Mesothelial cell of epicardium (in vitro differentiated cells): ENCODE measurements at regions not wholly inside any gene's neighbourhood (a gene's known extent, or its start where the extent isn't known, plus 50 kb on each side); places are given as distances from the start of the nearest gene placed in this dataset.
A peak's percentile ranks its signal among the peaks of the same experiment; 100 is the strongest.

Source experiments
- DNase-seq, 2 experiments: peaks; one replicate each; pipeline ENCODE4 v3.0.0; 2021; ENCODE audit warnings: low spot score in 2 of 2; ENCODE audit not compliant: unreplicated experiment in 2 of 2
- H3K27ac Mint-ChIP-seq: 2 replicates; pipeline ENCODE4 v1.8.0; 2021; ENCODE audit warnings: mixed read lengths
- H3K27me3 Mint-ChIP-seq: 2 replicates; pipeline ENCODE4 v1.8.0; 2021; ENCODE audit warnings: low read depth, mixed read lengths
- H3K36me3 Mint-ChIP-seq: 2 replicates; pipeline ENCODE4 v1.8.0; 2021; ENCODE audit warnings: mixed read lengths
- H3K4me1 Mint-ChIP-seq: 2 replicates; pipeline ENCODE4 v1.8.0; 2021; ENCODE audit warnings: mixed read lengths
- H3K4me3 Mint-ChIP-seq: 2 replicates; pipeline ENCODE4 v1.8.0; 2021; ENCODE audit warnings: mild to moderate bottlenecking, moderate library complexity, mixed read lengths
- H3K9me3 Mint-ChIP-seq: 2 replicates; pipeline ENCODE4 v1.8.0; 2021; ENCODE audit warnings: mixed read lengths
- TF ChIP-seq, protein P1 (sequence below): fragments of 200-600 bp; sonication (generic); IDR thresholded peaks from one replicate; pipeline ENCODE4 v1.5.0; 2021; ENCODE audit warnings: antibody characterized with exemption; ENCODE audit not compliant: unreplicated experiment

DNA sequence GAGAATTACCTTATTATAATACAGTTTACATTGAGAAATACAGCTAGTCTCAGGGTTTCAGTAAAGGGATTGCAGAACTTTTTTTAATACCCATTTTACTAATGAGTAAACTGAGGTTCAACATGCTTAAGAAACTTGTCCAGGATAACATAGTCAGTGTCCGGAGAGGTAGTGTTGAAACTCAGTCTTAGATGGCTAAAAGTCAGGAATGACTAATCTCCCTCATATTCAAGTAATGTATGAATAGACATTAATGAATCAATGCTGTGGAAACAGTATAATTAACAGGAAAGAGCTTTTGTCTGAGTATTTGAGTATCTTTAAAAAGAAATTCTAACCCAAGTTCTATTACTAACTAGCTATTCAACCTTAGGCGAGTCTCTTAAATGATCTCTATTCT, 397.6 kb downstream of the PLA2G4A start:
- TF ChIP-seq, protein P1, sequence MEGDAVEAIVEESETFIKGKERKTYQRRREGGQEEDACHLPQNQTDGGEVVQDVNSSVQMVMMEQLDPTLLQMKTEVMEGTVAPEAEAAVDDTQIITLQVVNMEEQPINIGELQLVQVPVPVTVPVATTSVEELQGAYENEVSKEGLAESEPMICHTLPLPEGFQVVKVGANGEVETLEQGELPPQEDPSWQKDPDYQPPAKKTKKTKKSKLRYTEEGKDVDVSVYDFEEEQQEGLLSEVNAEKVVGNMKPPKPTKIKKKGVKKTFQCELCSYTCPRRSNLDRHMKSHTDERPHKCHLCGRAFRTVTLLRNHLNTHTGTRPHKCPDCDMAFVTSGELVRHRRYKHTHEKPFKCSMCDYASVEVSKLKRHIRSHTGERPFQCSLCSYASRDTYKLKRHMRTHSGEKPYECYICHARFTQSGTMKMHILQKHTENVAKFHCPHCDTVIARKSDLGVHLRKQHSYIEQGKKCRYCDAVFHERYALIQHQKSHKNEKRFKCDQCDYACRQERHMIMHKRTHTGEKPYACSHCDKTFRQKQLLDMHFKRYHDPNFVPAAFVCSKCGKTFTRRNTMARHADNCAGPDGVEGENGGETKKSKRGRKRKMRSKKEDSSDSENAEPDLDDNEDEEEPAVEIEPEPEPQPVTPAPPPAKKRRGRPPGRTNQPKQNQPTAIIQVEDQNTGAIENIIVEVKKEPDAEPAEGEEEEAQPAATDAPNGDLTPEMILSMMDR = no peak
- Mint-ChIP-seq H3K36me3 (no peaks in the 10 kb centered on the region), H3K9me3 (no peaks in the 10 kb centered on the region), H3K27me3 (no peaks in the 10 kb centered on the region), H3K4me1 (peaks cover 6% of the 10 kb centered on the region), H3K27ac (no peak overlapping the region), H3K4me3 (no peak overlapping the region)
- DNase-seq = no peak

- TF ChIP-seq, protein P1 = no peak
- H3K27me3 Mint-ChIP-seq = no peaks in the 10 kb centered on the region
- no peaks in the 10 kb centered on the region for H3K36me3 Mint-ChIP-seq
- no peak for DNase-seq
- peaks cover 6% of the 10 kb centered on the region for H3K4me1 Mint-ChIP-seq
- H3K27ac Mint-ChIP-seq = no peak overlapping the region
- no peak overlapping the region for H3K4me3 Mint-ChIP-seq
- peaks cover 6% of the 10 kb centered on the region for H3K9me3 Mint-ChIP-seq
Measured at GRCh38 chr1:187228790-187229189, 400.0 kb downstream of the PLA2G4A start.

- peaks cover 6% of the 10 kb centered on the region for H3K9me3 Mint-ChIP-seq
- H3K27me3 Mint-ChIP-seq = no peaks in the 10 kb centered on the region
- TF ChIP-seq, protein P1 = no peak
- peaks cover 6% of the 10 kb centered on the region for H3K4me1 Mint-ChIP-seq
- DNase-seq = no peak
- H3K4me3 Mint-ChIP-seq = no peak overlapping the region
- H3K27ac Mint-ChIP-seq = peak overlapping the region; percentile 47
- H3K36me3 Mint-ChIP-seq = no peaks in the 10 kb centered on the region
Measured at GRCh38 chr1:187229496-187229895, 400.7 kb downstream of the PLA2G4A start.

DNA sequence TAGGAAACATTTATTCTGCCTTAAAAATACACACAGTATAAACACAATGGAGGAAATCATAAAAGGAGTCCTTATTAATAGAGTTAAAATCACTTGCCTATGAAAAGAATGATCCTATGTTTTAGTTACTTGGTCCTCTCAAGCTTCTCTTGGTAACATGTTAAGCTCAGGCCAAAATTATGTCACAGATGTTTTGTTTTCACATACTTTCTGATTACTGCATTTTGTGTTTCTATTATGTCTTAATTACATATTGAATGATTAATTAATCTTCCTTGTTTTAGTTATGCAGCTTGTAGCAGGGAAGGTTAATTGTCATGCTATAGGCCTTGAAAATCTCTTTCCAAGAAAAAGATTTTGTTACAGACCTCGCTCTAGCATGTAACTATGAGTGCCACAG, 406.0 kb downstream of the PLA2G4A start:
- Mint-ChIP-seq H3K27ac (no peak overlapping the region), H3K27me3 (no peaks in the 10 kb centered on the region), H3K4me3 (no peak overlapping the region), H3K4me1 (peaks cover 31% of the 10 kb centered on the region), H3K9me3 (peaks cover 6% of the 10 kb centered on the region), H3K36me3 (no peaks in the 10 kb centered on the region)
- TF ChIP-seq, protein P1 = no peak
- DNase-seq = no peak

GRCh38 chr1:187236199-187236598, 407.4 kb downstream of the PLA2G4A start:
- Mint-ChIP-seq H3K27me3 (no peaks in the 10 kb centered on the region), H3K9me3 (peaks cover 13% of the 10 kb centered on the region)

GRCh38 chr1:187236676-187237075, 407.9 kb downstream of the PLA2G4A start:
- DNase-seq = no peak
- peaks cover 31% of the 10 kb centered on the region for H3K4me1 Mint-ChIP-seq
- no peaks in the 10 kb centered on the region for H3K27me3 Mint-ChIP-seq
- TF ChIP-seq, protein P1 = no peak
- no peak overlapping the region for H3K4me3 Mint-ChIP-seq
- no peaks in the 10 kb centered on the region for H3K36me3 Mint-ChIP-seq
- H3K9me3 Mint-ChIP-seq = peaks cover 16% of the 10 kb centered on the region
- peak overlapping the region; percentile 68 for H3K27ac Mint-ChIP-seq

More at GRCh38 chr1:187236199-187236598, 407.4 kb downstream of the PLA2G4A start:
- peak overlapping the region; percentile 68 for H3K27ac Mint-ChIP-seq
- TF ChIP-seq, protein P1 = no peak
- peaks cover 30% of the 10 kb centered on the region for H3K4me1 Mint-ChIP-seq
- H3K4me3 Mint-ChIP-seq = no peak overlapping the region
- no peak for DNase-seq
- H3K36me3 Mint-ChIP-seq = no peaks in the 10 kb centered on the region
